GM08714 (cell line): ENCODE measurements at regions not wholly inside any gene's neighbourhood (a gene's known extent, or its start where the extent isn't known, plus 50 kb on each side); places are given as distances from the start of the nearest gene placed in this dataset.

Experiments
- H3K4me3 ChIP-seq: fragments of 200-500 bp; sonication (Bioruptor generic); 2 replicates; pipeline ENCODE4 v1.5.1; 2014; ENCODE audit warnings: mild to moderate bottlenecking, low read length, inconsistent platforms
- ZNF274 ChIP-seq: IDR thresholded peaks from 2 replicates; pipeline ENCODE4 v1.6.1; 2012; ENCODE audit warnings: mild to moderate bottlenecking, low read depth, low read length

DNA sequence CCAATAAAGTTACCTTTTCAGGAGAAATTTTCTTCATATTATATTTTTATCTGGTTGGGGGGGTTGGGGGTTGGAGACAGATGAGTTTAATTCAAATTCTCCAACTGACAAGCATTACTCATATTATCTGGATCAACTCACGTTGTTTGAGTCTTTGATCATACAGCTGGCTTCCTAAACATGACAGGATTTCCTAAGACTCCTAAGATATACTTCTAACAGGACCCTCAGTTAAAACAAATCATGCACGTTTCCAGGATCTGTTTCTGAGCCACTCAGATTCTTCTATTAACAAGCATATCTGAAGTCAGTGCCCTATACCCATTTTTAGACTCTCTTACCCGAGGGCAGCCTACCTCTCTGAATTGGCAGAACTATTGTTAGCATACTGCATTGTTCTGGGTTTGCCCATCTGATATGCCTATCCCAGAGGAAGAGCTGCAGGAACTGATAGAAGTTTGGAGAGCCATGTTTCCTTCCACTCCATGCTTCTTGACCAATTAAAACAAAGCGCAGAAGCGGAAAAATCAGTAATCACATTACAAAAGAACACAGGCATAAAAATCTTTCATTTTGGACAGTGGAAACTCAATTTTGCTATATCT, 653.9 kb downstream of the LTN1 start:
- no peak for TF ChIP-seq ZNF274
- no peak overlapping the region for H3K4me3 ChIP-seq

DNA sequence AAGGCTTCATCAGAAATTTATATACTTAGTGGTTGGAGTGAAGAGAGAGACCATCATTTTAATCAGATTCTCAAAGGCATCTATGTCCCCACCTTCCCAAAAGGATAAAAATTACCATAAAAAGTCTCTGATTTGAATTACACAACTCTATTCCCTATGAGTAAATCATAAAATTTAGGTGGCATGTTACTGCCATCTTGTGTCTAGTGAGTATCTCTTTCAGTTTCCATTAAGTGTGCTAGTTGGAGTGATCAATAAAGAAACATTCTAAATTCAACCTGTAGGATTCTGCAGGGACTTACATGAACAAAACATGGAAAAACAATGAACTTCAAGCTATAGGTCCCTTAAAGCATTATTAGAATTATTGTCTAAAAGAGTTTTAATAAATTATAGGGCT, 655.4 kb downstream of the LTN1 start:
- no peak for TF ChIP-seq ZNF274
- H3K4me3 ChIP-seq, result no peak overlapping the region

DNA sequence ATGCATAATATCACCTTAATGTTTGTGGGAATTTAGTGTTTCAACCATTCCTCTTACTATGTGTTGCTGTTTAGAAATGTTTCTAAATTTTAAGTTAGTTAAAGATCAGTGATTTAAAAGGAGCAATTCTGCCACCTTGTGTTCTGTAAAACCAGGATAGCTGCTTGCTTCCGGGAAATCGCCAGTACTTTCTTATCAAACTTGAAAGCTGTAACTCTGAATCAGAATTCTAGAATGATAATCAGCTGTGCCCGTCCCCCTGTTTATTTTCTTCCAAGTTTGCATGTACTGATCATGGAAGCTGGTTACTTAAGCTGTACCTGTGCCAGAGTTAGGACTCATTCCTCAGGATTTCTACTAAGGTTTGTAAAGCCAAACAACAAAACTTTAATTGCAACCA, 656.4 kb downstream of the LTN1 start:
- TF ChIP-seq ZNF274, result no peak
- H3K4me3 ChIP-seq, result no peak overlapping the region

DNA sequence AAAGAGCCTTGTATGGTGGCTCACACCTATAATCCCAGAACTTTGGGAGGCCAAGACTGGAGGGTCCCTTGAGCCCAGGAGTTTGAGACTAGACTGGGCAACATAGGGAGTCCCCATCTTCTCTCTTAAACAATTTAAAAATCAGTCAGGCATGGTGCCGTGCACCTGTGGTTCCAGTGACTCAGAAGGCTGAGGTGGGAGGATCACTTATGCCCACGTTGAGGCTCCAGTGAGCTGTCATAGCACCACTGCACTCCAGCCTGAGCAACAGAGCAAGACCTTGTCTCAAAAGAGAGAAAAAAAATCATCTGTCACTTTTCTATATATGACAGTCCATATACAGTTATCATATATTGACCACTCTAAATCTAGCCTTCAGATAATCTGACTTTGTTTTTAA, 658.3 kb downstream of the LTN1 start:
- H3K4me3 ChIP-seq, result no peak overlapping the region
- no peak for TF ChIP-seq ZNF274

DNA sequence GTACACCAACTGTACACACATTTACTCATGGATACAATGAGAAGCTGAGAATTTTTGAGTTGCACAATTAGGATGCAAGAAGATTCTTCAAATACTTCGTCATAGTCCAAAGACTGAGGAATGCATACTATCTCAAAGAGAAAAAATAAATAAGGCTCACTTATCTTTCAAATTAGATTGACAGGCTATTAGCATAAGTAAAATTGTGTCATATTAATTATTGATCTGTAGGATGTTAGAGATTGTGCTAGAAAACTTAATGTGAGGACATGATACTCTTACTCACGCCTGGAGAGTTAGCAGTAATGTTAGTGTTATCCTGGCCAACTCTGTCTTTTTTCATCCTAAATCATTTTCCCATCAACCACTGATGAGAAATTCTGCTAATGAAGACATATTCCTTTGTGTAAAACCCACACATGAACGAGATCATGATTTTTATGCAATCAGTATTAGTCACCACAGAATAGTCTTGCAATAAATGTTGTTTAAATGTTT, 659.0 kb downstream of the LTN1 start:
- no peak for TF ChIP-seq ZNF274
- no peak overlapping the region for H3K4me3 ChIP-seq

DNA sequence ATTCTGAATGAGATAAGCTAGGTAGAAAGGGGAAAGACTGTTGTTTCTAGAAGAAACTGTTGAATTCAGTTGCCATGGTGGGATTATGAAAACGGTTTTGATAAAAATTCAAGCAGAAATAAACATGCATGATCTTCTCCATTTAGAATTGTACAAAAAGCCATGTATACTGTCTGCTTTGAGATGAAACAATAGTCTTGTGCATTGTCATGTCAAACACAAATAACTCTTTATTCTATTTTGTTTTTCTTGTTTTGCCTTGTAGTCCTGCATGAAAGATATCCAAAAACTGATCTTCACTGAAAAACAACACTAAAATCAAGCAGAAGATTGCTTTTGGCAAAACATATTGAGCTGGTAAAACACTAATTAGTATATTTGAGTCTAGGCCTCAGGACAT, 659.9 kb downstream of the LTN1 start:
- no peak for TF ChIP-seq ZNF274
- H3K4me3 ChIP-seq, result no peak overlapping the region

DNA sequence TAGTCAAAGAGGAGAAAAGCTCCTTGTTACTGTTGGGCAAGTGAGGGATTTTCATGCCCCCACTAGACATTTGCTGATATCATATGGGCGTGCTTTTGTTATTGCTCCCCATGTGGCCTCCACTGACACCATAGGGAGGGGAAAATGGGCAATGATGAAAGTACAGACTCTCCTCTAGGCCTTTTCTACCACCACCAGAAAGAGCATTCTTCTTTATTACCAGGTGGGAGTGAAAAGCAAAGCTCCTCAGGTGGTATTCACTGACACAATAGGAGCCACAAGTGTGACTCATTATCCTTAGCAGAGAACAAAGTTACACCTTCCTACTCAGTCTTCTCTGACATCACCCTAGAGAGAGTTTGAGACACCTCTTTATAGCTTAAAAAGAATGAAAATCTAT, 667.1 kb downstream of the LTN1 start:
- TF ChIP-seq ZNF274, result no peak
- H3K4me3 ChIP-seq, result no peak overlapping the region

DNA sequence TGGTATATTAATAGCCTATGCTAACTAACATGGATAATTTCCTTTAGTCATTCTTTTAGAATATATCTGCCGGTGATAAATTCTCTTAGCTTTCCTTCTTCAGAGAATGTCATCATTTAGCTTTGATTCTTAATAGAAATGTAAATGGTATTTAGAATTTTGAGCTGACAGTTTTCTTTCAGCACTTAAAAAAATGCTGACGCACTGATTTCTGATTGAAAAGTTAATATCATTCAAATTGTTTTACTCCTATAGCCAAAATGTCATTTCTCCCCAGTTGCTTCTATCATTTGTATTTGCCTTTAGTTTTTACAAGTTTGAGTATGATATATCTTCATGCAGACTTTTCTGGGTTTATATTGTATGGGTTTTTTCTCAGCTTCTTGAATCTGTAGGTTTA, 668.0 kb downstream of the LTN1 start:
- H3K4me3 ChIP-seq, result no peak overlapping the region
- no peak for TF ChIP-seq ZNF274

DNA sequence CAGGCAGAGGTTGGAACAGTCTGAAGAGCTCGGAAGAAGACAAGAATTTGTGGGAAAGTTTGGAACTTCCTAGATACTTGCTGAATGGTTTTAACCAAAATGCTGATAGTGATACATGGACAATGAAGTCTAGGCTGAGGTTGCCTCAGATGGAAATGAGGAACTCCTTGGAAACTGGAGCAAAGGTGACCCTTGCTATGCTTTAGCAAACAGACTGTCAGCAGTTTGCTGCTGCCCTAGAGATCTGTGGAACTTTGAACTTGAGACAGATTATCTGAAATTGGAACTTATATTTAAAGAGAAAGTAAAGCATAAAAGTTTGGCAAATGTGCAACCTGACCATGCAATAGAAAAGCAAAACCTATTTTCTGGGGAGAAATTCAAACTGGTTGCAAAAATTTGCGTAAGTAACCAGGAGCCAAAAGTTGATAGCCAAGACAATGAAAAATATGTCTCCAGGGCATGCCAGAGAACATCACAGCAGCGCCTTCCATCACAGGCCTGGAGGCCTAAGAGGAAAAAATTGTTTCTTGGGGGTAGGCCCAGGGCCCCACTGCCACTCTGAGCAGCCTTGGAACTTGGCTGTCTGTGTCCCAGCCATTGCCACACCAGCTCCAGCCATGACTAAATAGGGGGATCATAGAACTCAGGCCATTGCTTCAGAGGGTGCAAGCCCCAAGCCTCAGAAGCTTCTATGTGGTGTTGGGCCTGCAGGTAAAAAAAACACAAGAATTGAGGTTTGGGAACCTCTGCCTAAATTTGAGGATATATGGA, 675.3 kb downstream of the LTN1 start:
- H3K4me3 ChIP-seq, result no peak overlapping the region
- TF ChIP-seq ZNF274, result no peak

DNA sequence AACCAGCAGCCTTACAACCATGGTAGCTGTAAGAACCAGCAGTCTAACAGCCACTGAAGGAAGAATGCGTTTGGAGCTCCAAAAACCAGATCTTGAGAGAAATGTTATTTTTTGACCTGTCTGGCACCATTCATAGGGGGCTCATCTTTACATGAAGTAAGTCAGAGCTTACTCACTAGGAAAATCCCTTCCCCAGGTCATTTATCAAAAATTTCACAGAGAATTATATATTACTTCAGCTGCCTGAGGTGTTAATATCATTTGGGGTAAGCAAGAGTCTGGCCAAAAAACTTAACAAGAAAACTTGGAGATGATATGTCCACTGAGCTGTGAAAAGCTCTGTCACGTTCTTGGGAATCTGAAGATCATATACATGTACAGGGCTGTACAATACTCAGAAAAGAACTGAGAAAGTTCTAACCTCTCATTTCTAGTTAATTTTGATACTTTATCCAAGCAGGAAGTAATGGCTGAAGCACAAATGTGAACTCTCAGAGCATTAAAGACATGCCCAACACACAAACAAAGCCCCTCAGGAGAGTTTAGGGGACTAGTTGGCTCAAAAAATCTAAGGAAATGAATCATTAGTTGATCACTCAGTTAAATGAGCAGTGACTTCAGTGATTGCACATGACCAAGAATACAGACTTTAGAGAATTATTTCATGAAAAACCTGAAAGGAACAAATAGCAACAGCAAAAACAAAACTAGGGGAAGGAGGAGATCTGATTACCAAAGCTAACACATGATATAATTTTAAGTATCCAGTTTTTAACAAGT, 681.1 kb downstream of the LTN1 start:
- no peak for TF ChIP-seq ZNF274
- H3K4me3 ChIP-seq, result no peak overlapping the region

DNA sequence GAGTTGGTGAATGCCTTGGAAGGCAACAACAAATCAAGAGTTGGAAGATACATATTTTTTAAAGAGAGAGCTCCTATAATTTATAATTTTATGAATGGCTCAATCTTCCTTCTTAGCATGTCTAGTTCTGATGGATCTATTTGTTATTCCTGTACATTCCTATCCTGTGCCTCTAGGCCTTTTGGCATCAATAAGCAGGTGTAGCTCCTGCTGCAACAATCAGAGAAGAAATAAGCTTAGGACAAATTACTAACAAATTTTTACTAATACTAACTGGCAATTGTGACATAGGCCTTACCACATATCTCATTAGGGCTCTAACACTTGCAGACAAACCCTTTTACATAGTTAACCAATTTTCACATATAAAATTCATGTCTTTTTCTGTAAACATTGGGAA, 682.0 kb downstream of the LTN1 start:
- TF ChIP-seq ZNF274, result no peak
- H3K4me3 ChIP-seq, result no peak overlapping the region

DNA sequence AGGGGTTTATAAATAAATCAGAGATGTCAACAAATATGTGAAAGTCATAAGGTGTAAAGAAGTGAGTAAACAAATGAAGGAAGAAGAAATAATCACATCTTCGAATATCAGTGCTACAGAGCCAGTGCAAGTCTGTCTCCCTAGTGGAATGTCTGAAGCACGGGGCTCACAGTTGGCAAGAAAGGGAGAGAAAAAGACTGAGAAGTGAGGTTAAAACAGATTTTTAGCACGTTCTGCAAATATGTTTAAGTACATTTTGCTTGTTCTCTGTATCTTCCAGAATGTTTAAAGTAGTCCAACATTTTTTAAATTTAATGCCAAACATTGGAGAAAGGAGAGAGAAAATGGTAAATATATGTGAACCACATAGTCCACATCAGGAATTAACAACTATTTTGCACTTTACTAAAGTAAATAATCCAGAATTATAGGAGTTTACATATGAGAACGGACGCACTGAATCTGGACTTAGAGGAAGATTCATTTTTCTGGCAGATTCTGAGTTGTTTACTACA, 682.4 kb downstream of the LTN1 start:
- TF ChIP-seq ZNF274, result no peak
- no peak overlapping the region for H3K4me3 ChIP-seq

DNA sequence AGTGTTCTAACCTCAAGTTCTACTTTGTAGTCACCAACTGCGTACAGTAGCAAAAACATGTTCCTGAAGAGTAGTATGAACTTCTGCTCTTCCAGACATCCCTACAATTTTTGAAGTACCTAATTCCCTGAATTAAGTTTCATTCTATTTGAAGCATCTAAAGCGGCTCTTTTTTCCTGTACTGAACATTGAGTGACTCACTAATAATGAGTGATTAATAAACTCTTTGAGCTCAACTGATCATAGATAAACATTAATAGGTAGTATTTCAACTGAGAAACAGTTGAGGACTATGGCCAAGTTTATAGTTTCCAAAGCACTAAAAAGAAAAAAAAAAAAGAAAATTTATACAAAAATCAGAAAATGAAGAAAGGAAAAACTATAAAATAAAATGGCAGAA, 683.1 kb downstream of the LTN1 start:
- no peak for TF ChIP-seq ZNF274
- no peak overlapping the region for H3K4me3 ChIP-seq

DNA sequence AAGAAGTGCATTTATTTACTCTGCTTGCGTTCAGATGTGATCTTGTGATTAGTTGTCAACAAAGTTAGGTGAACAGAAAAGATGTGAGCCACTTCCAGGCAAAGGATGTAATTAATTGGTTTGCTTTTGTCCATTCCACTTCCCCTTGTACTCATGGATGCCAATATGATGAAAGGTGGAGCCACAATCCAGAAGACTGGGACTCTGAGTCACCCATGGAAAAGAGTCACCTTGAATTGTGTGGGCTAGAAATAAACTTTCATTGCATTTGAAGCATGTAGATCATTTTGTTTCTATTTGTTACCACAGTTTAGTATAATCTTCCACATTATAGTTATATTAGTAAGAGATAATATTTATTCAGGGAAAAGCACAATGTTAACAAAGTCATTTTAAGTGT, 684.2 kb downstream of the LTN1 start:
- TF ChIP-seq ZNF274, result no peak

DNA sequence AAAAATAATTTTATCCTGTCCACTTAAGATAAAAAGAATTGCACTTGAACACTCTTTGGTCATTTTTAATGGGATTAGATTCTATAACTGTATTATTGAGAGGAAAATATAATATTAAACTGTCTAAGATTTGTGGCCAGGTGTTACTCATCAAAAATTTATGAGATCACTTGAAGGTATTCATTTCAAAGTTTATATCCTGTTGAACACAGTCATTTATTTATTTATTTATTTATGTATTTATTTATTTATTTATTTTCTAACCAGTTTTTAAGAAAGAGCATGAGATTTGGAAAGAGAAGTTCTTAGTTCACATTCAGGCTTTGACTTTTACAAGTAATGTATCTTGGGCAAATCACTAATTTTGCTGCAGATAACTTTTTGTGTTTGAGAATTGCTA, 692.7 kb downstream of the LTN1 start:
- H3K4me3 ChIP-seq, result no peak overlapping the region
- TF ChIP-seq ZNF274, result no peak

More for the DNA sequence above, 684.2 kb downstream of the LTN1 start:
- no peak overlapping the region for H3K4me3 ChIP-seq
